ENCODE measurements at regions not wholly inside any gene's neighbourhood (a gene's known extent, or its start where the extent isn't known, plus 50 kb on each side); places are given as distances from the start of the nearest gene placed in this dataset.
"Not testable (repeated sequence)": the region's sequence is repeated elsewhere in the genome, so short reads cannot be mapped to it uniquely, and the experiment has no call there.

DNA sequence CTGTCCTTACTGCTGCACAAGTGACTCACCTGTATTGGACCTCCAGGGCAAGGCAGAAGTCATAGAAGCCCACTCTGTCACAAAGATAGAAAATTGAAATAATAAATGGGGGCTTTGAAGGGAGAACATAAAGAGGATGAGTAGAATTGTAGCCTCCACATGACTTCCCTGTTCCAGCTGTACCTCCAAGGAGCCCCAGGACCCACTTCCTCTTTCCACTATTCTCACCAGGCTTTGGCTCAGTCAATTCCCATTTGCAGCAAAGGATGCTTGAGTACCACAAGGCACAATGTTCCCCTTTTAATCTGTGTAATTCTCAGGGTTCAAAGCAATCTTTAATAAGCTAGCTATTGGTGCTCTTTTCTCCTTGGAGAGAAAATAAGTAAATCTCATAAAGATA, 512.1 kb downstream of the TOX3 start:
- in situ Hi-C loops (cut with HindIII; ENCODE audit: low pct_unique_long_range_greater_than_20kb, low sequenced_read_pairs): no loop called here
- DNase-seq (ENCODE audit: low read depth): no peak

DNA sequence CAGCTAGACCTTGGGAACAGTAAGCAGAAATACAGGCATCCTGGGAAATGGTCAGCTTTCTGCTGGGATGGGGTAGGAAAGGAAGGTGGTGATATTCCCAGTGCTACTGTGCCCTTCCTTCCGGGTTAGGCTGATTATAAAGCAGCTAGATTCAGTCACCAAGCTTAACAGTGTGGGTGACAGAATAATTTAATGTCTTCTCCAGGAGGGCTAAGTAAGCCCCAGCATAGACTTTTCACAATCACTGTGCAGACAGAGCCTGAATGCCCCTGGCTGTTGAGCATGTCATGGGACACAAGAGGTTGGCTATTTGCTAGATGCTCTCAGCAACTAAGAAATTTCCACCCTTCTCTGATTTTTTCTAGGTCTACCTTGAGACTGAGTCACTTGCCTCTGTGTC, 513.0 kb downstream of the TOX3 start:
- no peak for DNase-seq (ENCODE audit: low read depth)
- in situ Hi-C loops (cut with HindIII; ENCODE audit: low pct_unique_long_range_greater_than_20kb, low sequenced_read_pairs): no loop called here

DNA sequence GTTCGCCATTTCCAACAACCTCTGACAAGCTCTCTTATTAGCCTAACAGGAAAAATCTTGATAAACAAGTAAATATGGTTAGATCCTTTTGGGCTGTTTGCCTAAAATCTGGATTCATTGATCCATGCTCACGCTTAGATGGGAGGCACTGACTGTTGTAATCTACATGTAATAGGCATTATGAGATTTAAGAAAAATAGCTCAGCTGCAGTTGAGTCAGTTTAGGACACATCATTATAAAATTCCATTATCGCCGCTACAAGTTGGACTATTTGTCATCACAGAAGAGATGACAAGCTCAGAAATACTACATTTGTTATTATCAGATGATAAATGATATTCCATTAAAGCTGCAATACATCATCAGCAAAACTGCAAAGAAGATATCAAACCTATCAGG, 524.0 kb downstream of the TOX3 start:
- in situ Hi-C loops (cut with HindIII; ENCODE audit: low pct_unique_long_range_greater_than_20kb, low sequenced_read_pairs): no loop called here
- no peak for DNase-seq (ENCODE audit: low read depth)

DNA sequence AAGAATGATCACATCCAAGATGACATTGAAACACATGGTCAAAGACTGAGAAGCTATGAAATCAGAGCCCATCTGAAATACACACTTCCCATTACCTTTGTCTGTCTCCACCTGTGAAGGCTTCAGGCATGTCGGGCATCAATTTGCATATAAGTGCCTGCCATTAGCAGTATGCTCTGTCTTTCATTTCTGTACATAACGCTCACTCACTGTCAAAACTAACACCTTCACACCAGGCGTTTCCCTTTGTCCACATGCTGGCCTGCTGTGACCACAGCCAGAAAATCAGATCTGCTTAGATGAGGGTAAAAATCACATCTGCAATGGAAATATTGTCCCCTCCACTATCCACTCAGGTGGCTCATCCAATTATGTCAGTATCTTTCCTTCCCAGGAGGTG, 524.8 kb downstream of the TOX3 start:
- in situ Hi-C loops (cut with HindIII; ENCODE audit: low pct_unique_long_range_greater_than_20kb, low sequenced_read_pairs): no loop called here
- DNase-seq (ENCODE audit: low read depth): no peak

DNA sequence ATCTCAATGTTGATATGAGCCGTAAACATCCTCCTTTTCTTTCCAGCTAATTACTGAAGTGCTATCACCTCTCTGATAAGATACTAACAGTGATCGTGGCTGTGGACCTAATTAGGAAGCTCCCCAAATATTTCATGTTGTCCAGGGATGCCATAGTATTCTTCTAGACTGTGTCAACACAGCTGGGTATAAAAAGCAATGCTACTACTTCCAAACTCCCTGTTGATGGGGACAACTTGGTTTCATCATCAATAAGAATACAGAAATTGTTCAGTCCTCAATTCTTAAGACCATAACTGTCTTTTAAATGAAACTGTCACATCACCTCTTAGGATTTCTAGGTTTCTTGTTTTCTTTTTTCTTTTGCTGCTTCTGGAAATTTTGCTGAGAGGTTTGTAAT, 530.6 kb downstream of the TOX3 start:
- no peak for DNase-seq (ENCODE audit: low read depth)
- in situ Hi-C loops (cut with HindIII; ENCODE audit: low pct_unique_long_range_greater_than_20kb, low sequenced_read_pairs): no loop called here

DNA sequence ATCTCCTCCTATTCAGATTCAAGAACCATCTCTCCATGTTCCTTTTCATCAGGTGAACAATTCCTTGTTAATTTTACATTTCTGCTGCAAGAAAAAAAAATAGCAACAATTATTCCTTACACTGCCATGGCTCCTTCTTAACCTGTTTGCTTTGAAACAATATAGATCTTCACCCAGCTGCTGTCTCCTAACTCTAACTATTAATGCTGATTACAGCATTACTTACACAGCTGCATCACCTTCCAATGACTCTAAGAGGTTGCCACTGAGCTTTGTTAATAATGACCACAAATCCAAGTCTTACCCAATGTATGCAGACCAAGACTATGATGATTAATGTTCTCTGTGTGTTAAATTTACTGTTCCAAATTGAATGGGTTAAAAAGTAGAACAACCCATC, 541.4 kb downstream of the TOX3 start:
- no peak for DNase-seq (ENCODE audit: low read depth)
- in situ Hi-C loops (cut with HindIII; ENCODE audit: low pct_unique_long_range_greater_than_20kb, low sequenced_read_pairs): no loop called here

DNA sequence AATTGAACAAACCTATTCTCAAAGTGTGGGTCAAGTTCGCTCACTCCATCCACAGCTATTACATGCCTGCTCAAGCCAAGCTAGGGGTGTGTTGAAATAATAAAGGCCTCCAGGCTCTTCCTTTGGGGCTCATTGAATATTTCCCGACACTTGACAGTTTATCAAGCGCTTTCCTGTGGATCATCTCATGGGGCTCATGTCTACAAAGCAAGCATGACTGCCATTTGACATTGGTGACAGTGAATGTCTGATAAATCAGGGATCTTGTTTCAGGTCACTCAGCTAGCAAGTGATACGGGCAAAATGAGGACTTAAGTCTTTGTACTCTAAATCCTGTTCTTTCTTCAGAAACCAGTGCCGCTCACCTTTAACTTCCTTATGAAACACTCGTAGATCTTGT, 542.6 kb downstream of the TOX3 start:
- in situ Hi-C loops (cut with HindIII; ENCODE audit: low pct_unique_long_range_greater_than_20kb, low sequenced_read_pairs): no loop called here
- no peak for DNase-seq (ENCODE audit: low read depth)

DNA sequence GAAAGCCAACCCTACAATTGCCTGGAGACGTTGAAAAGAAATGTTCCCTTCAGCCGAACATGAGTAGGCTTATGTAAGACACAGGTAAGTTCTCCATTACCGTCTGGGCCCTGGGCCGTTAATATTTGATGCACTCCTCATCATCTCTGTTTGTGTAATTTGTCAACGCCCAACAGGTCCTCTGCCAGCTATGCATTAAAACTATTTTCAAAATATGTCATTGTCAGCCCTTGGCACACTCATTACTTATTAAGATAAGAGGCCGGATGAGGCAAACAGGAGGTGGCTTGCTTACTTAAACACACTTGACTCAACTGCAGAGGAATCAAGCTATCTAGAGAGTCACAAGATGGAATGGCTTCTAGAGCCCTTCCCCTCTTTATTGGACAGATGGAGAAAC, 544.9 kb downstream of the TOX3 start:
- DNase-seq (ENCODE audit: low read depth): no peak
- in situ Hi-C loops (cut with HindIII; ENCODE audit: low pct_unique_long_range_greater_than_20kb, low sequenced_read_pairs): no loop called here

DNA sequence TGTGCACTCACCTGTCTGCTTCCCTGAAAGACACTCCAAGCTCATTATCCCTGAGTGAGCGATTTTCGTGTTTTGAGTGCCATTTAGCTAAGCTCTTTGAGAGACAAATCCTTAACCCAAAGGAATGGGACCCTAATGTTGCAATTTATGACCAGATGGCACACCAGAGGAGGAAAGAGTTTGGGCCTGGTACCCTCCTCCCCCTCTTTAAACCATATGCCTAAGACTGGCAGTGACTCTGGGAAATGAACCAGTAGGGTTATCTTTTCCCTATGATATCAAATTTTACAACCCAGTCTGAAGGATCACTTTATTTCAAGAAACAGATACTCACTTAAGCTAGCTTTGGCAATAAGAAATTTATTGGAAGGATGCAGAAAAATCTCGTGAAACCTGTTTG, 550.4 kb downstream of the TOX3 start:
- no peak for DNase-seq (ENCODE audit: low read depth)
- in situ Hi-C loops (cut with HindIII; ENCODE audit: low pct_unique_long_range_greater_than_20kb, low sequenced_read_pairs): no loop called here

DNA sequence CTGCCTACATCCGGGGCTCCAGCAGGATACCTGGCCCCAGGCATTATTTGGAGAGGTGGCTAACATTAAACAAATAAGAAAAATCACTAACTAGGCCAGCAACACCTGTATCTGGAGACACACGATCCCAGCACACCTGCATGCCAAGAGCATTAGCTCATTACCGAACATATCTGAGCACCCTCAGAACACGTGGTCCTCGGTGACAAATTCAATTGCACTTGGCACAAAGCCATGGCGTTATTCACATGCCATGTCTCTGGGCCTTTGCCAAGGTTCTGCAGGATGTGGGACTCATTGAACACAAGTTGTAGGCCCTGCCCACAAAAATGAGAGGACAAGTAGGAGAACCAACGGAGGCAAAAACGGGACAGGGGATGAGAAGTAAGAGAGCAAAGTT, 552.3 kb downstream of the TOX3 start:
- in situ Hi-C loops (cut with HindIII; ENCODE audit: low pct_unique_long_range_greater_than_20kb, low sequenced_read_pairs): no loop called here
- peak; percentile 81 for DNase-seq (ENCODE audit: low read depth)

DNA sequence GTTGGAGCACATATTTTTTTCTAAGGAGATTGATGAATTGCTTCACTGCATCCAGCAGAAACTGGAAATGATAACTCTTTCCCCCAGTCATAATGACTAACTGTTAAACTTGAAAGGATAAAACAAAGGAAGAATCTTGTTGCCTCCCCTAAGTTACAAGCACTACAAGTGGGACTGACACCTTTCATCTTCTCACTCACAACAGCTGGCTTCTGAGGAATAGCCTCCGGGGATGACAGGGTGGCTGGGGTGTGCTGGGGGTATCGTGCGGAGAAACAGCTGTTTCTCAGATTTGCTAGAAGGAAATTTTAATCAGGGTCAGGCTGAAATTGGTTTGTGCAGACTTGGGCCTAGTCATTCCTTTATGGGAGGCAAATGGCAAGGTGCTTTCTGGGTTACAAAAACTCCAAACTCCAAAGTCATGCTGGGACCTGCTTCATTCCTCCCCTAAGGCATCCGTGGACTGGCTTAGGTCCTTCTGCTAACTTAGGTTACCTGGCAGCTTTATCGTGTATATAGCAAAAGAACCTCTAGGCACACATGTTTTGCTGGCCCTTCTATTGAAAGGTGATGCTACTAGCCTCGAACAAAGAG, 557.2 kb downstream of the TOX3 start:
- in situ Hi-C loops (cut with HindIII; ENCODE audit: low pct_unique_long_range_greater_than_20kb, low sequenced_read_pairs): no loop called here

DNA sequence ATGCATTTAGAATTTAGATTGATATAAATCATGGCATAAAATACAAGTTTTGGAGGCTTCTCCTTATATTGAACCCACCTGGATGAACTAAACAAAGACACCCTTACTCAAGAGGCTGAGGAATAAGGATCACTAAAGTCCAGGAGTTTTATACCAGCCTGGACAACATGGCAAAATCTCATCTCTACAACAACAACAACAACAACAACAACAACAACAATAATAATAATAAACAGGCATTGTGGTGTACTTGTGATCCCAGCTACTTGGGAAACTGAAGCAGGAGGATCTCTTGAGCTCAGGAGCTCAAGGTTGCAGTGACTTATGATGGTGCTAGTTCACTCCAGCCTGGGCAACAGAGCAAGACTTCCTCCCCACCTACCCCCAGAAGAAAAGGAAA, 558.0 kb downstream of the TOX3 start:
- in situ Hi-C loops (cut with HindIII; ENCODE audit: low pct_unique_long_range_greater_than_20kb, low sequenced_read_pairs): no loop called here
- DNase-seq (ENCODE audit: low read depth): no peak

More for the DNA sequence above, 557.2 kb downstream of the TOX3 start:
- no peak for DNase-seq (ENCODE audit: low read depth)

DNA sequence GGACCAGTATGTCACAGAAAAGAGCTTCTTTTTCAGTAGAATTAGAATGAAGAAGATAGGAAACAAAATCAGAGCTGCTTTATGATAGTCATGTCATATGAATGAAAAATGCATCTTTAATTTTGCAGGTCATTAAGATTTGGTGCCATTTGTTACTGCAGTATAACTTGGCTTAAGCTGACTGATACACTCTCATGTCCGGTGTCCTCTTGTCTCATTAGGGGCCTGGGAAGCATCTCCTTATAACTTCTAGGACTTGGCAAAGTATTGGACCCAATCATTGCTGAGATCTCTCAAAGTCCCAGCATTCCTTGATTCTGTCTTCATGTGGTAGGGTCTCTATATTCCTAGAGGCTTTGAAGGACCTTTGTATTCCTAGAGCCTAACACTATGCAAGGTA, 559.4 kb downstream of the TOX3 start:
- DNase-seq (ENCODE audit: low read depth): no peak
- in situ Hi-C loops (cut with HindIII; ENCODE audit: low pct_unique_long_range_greater_than_20kb, low sequenced_read_pairs): no loop called here

DNA sequence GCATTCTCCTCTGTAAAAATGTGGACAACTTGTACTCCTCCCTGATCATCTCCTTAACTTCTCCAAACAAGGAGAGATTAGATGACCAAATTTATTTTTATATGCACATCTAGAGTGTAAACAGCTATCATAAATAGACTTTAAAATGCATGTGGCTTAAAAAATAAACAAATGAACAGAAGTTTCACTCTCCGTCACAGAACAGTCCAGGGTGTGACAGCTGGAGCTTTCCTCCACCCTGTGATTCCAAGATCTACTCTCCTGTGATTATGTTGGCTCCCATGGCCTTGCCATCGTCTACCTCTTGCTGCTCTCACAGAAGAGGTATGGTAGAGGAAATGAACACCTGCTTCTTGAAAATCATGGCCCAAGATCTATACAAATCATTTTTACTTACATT, 560.2 kb downstream of the TOX3 start:
- no peak for DNase-seq (ENCODE audit: low read depth)
- in situ Hi-C loops (cut with HindIII; ENCODE audit: low pct_unique_long_range_greater_than_20kb, low sequenced_read_pairs): no loop called here

DNA sequence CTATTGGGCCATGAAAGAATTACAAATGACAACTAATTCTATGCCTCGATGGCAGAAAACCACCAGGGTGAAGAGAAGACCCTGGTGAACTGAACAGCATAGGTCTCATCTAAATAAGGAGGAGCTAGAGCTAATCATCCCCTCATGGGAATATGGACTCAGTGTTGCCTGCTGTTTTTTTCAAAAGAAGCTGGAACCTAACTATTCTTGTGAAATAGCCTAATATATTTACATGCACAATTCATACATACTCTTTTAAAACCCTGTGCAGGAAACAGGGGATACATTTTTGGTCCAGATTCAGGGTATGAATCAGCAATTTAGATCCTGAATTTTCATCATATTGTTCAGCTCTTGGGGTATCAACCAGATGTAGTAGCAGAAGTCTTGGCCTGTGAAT, 560.6 kb downstream of the TOX3 start:
- no peak for DNase-seq (ENCODE audit: low read depth)
- in situ Hi-C loops (cut with HindIII; ENCODE audit: low pct_unique_long_range_greater_than_20kb, low sequenced_read_pairs): no loop called here

DNA sequence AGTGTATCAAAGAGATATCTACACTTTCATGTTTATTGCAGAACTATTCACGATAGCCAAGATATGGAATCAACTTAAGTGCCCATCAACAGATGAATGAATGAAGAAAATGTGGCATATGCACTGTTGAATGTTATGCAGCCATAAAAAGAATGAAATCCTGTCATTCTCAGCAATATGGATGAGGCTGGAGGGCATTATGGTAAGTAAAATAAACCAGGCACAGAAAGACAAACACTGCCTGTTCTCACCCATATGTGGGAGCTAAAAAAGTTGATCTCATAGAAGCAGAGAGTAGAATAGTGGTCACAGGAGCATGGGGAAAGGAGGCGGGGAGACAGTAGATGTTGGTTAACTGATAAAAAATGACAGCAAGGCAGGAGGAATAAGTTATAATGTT, 561.8 kb downstream of the TOX3 start:
- in situ Hi-C loops (cut with HindIII; ENCODE audit: low pct_unique_long_range_greater_than_20kb, low sequenced_read_pairs): no loop called here
- DNase-seq (ENCODE audit: low read depth): no peak

DNA sequence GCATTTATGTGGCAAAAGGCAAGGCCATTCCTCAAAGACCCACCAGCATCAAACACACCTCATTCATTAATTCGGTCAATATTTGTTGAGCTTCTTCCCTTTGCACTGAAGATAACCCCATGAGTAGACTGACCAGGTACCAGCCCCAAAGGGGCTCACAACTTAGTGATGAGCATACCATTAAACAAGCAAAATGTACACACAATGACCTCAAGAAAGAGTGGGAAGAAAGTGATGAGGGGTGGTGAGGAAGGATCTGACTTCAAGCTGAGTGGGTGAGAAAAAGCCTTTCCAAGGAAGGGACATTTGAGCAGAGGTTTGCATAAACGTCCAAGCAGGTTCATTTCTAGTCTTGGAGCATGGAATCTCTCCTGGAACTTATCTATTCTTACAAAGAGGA, 562.5 kb downstream of the TOX3 start:
- DNase-seq (ENCODE audit: low read depth): no peak
- in situ Hi-C loops (cut with HindIII; ENCODE audit: low pct_unique_long_range_greater_than_20kb, low sequenced_read_pairs): no loop called here

DNA sequence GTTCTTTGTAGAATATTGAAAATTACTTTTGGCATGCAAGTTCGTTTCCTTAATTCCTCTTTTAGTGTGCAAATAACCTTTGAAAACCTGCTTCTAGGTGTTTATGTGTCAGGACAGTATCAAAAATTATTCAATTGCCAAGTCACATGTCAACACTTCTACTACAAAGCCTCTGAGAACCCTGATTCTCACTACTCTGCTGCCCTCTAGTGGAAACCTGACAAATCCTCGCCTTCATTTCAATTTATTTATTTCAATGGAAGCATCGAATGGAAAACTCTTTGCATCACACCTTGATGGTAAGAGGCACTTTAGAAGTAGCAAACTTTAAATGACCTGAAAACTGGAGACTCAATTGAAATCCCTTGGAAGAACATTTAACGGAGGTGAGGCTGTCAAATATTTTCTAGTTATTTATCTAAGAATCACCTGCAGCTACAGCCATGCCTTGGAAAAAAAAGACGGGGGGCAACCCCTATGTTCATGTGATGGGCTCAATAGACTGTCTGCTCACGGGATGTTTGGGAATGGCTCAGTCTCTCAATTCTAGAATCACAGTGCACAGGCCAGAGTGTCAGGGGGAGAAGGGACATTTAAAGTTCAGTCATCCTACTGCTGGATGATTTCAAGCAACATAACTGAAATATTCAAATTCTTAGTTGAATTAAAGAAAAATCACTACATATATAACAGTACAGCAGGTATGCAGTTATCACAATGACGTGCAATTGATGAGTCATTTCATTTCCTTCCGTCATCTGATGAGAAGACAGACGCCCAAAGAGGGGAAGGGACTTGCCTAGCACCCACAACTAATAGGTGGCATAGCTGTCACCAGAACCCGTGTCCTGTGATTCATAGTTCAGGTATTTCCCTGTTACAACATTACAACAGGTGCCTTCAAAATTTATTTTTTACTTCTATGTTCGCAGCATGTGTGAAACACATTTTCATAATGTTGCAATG, 563.9 kb downstream of the TOX3 start:
- in situ Hi-C loops (cut with HindIII; ENCODE audit: low pct_unique_long_range_greater_than_20kb, low sequenced_read_pairs): no loop called here
- peak; percentile 36 for DNase-seq (ENCODE audit: low read depth)

DNA sequence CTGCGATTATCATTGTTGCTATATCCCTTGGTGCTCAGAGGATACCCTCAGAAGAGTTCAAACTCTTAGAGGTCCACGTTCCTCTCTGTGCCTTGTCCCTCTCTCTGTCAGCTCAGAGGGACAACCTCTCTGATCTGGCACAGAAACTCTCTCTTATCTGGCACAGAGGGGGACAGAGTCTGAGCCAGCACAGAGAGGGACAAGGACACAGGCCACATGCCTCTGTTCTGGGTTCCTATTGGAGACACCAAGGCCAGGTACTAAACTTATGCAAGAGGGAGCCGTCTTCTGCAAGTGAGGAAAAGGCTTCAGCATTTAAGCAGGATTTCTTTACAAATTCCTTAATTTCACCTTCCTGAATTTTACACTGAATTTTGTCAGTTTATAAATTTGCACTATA, 565.2 kb downstream of the TOX3 start:
- DNase-seq (ENCODE audit: low read depth): no peak
- in situ Hi-C loops (cut with HindIII; ENCODE audit: low pct_unique_long_range_greater_than_20kb, low sequenced_read_pairs): no loop called here

DNA sequence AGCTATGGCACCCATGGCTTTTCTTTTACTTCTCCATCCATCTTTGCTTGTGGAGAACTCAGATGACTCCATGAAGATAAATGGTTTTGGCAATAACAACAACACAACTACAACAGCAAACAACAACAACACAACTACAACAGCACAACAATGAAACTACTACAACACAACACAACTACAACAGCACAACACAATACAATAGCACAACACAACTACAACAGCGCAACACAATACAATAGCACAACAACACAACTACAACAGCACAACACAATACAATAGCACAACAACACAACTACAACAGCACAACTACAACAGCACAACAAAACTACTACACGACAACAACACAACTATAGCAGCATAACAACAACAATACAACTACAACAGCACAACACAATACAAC, 569.4 kb downstream of the TOX3 start:
- in situ Hi-C loops (cut with HindIII; ENCODE audit: low pct_unique_long_range_greater_than_20kb, low sequenced_read_pairs); DNase-seq (ENCODE audit: low read depth): not testable (repeated sequence)
